Stimulated activated CD4-positive, alpha-beta T cell treated with anti-CD3 and anti-CD28 coated beads, Interleukin-4, amount 100 ng/mL, for 24 hours (primary cell): ENCODE measurements at regions not wholly inside any gene's neighbourhood (a gene's known extent, or its start where the extent isn't known, plus 50 kb on each side); places are given as distances from the start of the nearest gene placed in this dataset.
"Not testable (repeated sequence)": the region's sequence is repeated elsewhere in the genome, so short reads cannot be mapped to it uniquely, and the experiment has no call there.

Source experiments
- DNase-seq: peaks from one replicate; pipeline ENCODE4 v3.0.0-alpha.2; 2020

- no peak for DNase-seq
Measured at GRCh38 chr1:229121845-229122436, 149.0 kb upstream of the RAB4A start.

DNA sequence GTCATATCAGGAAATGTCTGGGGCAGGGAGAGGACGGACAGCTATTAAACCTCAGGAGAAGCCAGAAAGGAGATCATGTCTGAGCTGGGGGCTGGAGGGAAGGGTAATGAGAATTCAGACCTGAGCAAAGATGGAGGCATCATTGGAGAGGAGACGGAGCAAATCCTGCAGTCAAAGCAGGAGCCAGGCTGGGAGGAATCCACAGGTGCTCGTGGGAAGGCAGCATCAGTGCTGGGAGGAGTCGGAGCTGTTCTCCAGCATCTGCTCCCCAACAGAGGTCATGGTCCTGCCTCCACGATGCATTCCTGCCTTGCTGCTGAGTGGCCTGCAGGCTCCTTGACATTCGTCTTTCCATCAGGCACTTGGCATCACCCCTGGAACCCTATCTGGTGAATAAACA is 148.3 kb upstream of the RAB4A start:
- DNase-seq, result no peak

- DNase-seq, result no peak
Measured at GRCh38 chr1:229124116-229124515, 146.8 kb upstream of the RAB4A start.

GRCh38 chr1:229124520-229125124 is 146.3 kb upstream of the RAB4A start:
- no peak for DNase-seq

- DNase-seq, result no peak
Measured at GRCh38 chr1:229127301-229127700, 143.6 kb upstream of the RAB4A start.

DNA sequence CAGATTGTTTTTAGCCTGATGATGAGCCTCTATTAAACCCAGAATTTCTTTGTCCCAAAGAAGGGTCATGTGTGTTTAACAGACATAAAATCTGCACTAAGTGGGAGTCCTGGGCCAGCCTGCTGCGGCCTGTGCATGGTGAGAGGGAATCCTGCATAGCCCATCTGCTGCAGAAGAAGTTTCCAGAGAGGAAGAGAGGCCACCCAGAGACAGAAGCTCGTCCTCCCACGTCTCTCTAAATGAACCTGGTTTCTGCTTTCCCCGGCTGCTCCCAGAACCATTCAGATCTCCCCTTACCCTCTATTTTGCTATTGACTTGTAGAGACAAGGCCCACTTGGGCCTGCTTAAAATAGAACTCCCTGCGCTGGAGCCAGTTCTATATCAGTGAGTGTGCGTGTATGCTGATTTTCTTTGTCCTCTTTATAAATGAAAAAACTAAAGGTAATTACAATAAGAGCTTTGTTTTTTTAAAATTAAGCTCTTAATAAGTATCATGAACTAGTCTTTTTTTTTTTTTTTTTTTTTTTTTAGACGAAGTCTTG is 142.8 kb upstream of the RAB4A start:
- DNase-seq, result no peak

DNA sequence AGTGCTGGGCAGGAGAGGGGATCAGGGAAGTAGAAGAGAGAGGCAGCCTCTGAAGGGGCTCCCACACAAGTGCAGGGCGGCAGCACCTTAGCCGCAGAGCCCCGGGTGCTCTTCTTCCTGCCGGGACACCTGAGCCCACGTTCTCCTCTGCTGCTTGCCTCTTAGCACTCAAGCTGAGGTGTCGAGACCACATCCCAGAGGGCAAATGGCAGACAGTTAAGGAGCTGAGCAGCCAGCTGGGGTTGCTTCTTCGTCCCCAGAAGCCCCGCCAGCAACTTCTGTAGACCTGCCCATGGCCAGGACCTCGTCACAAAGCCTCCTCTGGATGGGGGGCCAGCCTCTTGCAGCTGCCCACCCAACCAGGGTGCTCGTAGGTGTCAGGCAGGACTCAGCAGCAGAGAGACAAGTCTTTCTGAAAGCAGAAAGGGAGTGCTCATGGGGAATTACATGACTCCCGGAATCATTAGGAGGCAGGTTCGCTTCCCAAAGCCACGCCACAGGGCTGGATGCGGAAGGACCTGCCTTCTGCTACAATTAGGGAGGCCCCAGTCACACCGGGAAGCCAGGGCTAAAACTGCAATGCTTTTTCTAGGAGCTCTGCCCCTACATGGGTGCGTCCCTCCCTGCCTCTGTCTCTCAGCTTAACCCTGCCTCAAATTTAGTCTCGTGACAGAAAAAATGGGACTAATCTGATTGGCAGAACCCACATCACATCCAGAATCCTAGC is 141.4 kb upstream of the RAB4A start:
- no peak for DNase-seq

DNA sequence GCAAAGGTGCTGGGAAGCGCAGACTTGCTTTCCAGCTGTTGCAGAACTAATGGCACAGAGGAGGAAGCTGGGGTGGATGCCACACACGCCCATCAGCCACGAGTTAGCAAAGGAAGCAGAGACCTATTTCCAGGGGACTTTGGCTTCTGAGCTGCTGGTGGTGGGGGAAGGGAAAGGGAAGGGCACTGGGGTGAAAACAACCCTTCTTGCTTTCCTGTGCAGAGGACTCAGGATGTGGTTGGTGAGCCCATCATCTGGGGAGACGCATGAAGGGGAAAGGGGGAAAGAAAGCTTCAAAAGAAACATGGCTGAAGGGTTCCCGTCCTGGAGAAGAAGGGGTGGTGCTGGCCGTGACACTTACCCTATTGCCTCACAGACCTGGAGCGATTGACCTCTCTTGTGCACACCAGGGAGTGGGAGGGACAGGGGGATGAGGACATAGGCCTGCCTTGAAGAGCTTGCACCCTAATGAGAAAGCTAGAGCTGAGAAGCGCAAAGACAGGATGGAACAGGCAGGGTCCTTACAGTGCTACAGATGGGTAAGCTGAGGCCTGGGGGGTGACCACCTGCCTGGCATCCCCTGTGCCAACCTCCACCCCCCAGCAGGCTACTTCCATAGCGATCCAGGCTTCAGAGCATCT is 140.8 kb upstream of the RAB4A start:
- DNase-seq, result no peak

DNA sequence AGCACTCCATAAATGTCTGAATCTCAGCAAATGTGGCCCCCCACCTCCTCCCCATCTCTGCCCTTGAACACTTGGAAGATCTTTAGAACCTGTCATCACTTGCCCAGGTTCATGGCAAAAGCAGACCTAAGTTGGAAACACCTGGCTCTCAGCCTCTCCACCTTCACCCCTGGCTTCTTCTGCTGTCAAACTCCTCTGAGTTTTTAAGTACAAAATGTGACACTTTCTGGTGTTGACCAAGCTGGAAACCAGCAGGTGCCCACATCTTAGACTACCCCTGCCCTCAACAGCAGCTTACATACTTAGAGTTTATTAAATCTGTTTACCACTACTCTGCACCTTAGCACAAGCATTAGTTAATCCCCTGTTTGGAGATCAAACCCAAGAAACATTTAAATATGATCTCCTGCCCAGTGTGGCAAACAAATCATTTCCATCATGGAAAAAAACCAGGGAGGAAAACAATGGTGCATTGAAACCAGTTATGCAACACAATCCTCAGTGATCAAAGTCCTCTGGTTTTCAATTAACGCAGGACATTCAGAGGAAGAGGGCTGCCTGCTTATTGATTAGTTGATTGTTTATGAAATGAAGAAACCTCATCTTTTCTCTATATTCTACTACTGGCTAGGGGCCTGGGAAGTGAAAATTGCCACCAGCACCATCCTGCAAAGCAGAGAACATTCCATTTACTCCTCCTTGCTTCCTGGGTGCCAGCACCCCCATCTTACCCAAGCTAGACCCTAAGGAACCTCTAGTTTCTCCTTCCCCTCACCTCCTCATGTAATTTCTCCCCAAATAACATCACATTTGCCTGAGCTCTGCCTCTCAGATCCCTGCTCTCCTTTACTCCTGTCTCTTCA is 139.4 kb upstream of the RAB4A start:
- DNase-seq, result no peak

DNA sequence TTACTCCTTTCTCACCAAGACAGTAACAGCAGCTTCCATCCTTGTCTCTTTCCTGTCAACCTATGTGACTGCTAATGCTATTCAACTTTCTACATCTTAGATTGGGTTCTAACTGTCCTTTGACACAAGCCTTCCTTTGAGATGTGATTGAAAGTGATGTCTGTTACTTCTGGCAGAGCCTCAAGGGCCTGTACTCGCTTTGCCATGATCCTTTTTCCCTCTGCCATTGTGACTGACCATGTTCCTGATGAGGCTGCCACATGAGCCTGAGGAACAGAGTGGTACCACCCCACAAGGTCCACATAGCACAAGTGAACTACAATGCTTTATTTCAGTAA is 138.8 kb upstream of the RAB4A start:
- DNase-seq, result no peak

DNA sequence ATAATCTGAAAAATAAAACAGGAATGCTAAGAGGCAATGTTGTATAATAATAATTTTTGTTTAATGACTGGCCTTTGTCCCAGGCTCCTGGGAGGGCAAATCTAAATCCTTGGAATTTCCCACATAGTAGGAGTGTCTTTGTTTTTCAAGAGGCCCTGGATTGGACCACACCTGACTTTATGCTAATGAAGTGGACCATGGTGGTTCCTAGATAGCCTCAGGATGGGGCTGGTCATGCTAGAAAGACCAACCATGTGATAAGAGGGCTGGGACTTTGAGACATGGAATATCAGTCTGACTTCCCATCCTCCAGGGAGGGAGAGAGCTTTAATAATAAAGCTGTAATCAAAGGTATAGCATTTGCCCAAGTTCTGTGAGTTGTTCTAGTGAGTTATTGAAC is 138.2 kb upstream of the RAB4A start:
- no peak for DNase-seq

DNA sequence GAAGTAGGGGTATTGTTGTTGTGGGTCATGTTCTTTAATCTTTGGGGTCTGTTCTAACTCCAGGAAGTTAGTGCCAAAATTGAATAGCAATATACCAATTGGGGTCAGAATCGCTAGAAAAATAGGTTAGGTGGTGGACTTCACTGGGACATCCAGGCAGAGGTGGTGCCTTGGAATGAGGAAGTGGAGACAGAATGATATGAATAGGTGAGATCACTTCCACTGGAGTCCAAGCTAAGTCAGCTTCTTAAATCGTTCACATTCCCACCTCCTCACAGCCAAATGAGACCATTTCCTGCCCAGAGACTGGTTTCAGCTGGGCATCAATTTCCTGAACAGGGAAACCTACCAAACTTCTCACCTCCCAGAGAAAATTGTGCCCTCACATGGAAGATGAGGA is 137.8 kb upstream of the RAB4A start:
- no peak for DNase-seq

DNA sequence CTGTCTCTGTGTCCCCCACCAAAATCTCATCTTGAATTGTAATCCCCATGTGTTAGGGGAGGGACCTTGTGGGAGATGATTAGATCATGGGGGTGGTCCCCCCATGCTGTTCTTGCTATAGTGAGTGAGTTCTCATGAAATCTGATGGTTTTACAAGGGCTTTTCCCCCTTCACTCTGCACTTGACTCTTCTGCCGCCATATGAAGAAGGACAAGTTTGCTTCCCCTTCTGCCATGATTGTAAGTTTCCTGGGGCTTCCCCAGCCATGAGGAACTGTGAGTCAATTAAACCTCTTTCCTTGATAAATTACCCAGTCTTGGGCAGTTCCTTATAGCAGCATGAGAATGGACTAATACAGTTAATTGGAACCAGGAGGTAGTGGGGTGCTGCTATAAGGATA is 137.1 kb upstream of the RAB4A start:
- no peak for DNase-seq

DNA sequence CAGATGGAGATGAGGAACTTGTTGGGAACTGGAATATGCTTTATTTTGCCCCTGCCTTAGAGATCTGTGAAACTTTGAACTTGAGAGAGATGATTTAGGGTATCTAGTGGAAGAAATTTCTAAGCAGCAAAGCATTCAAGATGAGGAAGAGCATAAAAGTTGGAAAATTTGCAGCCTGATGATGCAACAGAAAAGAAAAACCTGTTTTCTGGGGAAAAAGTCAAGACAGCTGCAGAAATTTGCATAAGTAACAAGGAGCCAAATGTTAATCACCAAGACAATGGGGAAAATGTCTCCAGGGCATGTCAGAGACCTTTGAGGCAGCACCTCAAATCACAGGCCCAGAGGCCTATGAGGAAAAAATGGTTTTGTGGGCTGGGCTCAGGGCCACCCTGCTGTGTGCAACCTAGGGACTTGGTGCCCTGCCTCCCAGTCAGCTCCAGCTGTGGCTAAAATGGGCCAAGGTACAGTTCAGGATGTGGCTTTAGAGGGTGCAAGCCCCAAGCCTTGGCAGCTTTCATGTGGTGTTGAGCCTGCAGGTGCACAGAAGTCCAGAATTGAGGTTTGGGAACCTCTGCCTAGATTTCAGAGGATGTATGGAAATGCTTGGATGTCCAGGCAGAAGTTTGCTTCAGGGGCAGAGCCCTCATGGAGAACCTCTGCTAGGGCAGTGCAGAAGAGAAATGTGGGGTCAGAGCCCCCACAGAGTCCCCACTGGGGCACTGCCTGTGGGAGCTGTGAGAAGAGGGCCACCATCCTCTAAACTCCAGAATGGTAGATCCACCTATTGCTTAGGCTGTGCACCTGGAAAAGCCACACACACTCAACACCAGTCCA is 136.3 kb upstream of the RAB4A start:
- not testable (repeated sequence) for DNase-seq

DNA sequence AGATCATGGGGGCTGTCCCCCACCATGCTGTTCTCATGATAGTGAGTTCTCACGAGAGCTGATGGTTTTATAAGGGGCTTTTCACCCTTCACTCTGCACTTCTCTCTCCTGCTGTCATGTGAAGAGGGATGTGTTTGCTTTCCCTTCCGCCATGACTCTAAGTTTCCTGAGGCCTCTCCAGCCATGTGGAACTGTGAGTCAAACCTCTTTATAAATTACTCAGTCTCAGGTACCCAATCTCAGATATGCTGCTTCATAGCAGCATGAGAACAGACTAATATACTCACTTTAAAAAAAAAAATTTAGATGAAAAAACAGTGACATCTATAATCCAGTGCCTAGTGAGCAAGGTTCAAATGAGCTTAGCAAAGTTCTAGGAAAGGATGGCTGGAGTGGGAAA is 135.1 kb upstream of the RAB4A start:
- no peak for DNase-seq

DNA sequence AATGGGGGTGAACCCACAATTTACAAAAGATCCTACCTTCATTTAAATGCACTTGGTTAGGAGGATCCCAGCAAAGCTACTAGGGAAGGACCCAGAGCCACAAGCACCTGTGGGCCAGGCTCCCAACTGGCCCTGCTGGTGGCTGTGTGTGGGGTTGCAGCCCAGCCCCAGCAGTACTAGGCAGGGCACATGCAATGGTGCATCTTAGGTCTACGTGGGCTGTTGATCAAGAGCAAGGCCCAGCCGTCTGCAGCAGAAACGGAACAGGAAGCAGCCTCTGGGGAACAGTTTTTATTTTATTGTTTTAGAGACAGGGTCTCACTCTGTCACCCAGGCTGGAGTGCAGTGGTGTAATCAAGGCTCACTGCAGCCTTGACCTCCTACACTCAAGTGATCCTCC is 134.1 kb upstream of the RAB4A start:
- DNase-seq, result no peak

GRCh38 chr1:229137271-229137670 is 133.6 kb upstream of the RAB4A start:
- no peak for DNase-seq

GRCh38 chr1:229138058-229138457 is 132.9 kb upstream of the RAB4A start:
- DNase-seq, result no peak

DNA sequence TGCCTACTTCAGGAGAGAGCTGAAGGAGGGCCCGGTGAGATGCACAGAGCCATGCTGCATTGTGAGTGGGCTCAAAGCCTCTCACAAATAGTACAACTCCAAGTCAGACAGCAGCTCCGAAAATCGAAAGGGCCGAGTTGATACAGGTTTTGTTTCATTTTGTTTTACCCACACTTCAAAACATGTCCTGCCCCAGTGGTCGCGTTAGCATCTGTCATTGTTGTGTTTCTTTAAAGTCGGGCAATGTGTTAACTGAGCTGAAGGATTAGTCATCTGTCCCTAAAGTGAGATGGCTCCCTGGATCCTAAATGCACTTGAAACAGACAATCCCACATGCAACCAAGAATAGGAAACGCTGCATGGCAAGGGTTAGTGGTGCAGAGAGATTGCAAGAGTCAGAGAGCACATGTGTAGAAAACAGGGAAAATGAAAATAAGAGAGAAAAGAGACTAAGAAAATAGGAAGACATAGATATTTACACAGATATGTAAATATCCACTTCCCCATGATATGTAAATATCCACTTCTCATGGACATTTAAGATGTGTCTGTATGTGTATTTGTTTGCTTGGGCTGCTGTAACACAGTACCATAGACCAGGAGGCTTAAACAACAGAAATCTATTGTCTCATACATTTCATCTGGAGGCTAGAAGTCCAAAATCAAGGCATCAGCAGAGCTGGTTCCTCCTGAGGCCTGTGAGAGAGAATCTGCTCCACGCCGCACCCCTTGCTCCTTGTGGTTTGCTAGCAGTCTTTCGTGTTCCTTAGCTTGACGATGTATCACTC is 131.4 kb upstream of the RAB4A start:
- peak; percentile 25 for DNase-seq

DNA sequence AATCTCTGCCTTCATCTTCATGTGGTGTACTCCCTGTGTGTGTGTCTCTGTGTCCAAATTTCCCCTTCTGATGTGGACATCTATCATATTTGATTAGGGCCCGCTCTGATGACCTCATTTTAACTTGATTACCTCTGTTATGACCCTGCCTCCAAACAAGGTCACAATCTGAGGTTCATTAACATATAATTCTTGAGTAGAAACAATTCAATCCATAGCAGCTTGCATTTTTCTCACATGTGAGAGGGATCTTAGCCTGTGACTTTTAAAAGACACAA is 130.9 kb upstream of the RAB4A start:
- DNase-seq, result no peak

GRCh38 chr1:229141271-229141670 is 129.6 kb upstream of the RAB4A start:
- no peak for DNase-seq
